ENCODE measurements at regions not wholly inside any gene's neighbourhood (a gene's known extent, or its start where the extent isn't known, plus 50 kb on each side); places are given as distances from the start of the nearest gene placed in this dataset.
A peak's percentile ranks its signal among the peaks of the same experiment; 100 is the strongest.
"Not testable (repeated sequence)": the region's sequence is repeated elsewhere in the genome, so short reads cannot be mapped to it uniquely, and the experiment has no call there.

DNA sequence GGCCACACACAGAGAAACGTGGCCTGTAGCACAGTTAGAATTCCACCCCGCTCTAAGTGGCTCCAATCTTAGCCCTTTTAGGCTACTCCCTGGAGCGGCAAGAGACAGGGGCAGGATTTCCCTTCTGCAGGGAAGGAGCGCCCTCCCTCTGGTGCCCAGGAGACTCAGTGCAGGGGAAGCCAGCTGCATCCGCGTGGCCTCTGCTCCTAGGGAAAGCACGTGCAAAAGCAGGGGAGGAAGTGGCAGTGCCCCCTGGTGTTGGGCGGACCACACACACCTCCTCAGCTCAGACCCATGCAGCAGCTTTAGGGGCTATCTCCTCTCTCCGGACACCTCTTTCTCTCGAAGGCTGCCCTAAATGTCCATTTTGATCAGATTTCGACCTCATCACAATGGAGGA, 50.0 kb downstream of the SPRING1 start:
- peak; percentile 37 for DNase-seq (ENCODE audit: low spot score)

- no peak for DNase-seq (ENCODE audit: low spot score)
Observed at GRCh38 chr12:116684891-116685290, 53.0 kb downstream of the SPRING1 start.

DNA sequence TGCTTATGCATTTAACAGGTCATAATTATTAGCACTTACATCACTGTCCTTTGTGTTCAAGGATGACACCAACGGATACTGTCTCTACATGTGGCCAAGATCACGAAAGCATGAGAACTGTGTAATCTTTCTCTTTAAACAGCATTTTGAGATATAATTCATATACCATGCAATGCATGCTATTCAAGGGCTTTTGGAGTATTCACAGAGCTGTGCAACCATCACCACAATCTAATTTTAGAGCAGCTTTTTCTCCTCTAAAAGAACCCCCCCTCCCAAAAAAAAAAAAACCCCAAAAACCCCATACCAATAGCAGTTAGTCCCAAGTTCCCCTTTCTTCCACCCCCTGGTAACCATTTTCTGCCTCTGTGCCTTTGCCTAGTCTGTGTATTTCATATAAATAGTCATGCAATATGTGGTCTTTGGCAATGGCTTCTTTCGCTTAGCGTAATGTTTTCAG, 60.6 kb downstream of the SPRING1 start:
- no peak for DNase-seq (ENCODE audit: low spot score)

DNA sequence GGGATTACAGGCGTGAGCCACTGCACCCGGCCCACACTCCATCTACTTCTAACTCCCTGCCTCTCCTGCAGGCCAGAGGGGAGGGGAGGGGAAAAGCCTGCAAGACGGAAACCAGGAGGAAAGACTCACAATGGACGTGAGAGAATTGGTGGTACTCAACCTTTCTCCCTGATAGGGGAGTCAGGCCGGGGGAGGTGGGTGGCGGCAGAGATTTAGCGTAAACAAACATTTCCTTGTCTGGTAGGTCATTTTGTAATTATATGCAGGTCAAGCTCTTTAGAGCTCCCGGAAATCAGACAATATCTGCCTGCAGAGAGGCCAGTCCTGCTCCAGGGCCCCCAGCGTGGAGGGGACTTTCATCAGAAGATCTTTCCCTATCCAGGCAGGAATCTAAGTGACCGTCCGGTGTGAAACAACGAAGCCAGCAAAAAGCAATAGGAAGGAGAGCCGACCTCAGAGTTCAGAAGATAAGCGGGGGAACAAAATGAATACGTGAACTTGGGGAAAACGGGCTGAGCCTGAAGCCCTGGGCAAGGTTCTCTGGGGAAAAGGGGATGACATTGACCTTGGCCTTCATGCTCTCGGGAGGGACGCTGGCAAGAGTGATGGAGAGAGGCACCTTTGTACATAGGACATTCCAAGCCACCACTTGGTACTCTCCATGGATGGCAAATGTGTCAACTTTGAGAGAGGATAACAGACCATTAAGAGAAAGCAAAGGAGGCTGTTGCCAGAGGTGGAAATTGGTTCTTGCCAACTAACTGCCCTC, 62.3 kb downstream of the SPRING1 start:
- DNase-seq (ENCODE audit: low spot score), result no peak

DNA sequence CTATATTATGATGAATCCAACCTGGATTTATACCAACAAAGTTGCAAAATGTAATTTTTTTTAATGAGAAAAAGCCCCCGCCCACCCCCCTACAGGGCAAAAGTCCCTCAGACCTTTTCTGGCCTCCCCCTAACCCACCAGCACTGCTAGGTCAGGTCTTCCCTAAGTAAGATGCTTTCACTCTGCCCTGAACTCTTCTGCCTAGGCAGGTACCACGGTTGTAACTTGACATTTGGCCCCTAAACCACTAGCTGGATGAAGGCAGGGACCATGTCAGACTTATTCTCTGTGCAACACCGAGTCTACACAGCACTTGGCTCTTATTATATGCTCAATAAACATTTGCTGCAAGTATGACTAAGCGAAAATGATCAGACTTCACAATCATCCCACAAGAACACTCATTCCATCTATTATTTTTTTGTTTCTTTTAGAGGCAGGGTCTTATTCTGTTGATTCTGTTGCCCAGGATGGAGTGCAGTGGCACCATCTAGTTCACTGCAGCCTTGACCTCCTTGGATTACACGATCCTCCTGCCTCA, 63.2 kb downstream of the SPRING1 start:
- DNase-seq (ENCODE audit: low spot score), result no peak

GRCh38 chr12:116673681-116674111, 64.2 kb downstream of the SPRING1 start:
- no peak for DNase-seq (ENCODE audit: low spot score)

DNA sequence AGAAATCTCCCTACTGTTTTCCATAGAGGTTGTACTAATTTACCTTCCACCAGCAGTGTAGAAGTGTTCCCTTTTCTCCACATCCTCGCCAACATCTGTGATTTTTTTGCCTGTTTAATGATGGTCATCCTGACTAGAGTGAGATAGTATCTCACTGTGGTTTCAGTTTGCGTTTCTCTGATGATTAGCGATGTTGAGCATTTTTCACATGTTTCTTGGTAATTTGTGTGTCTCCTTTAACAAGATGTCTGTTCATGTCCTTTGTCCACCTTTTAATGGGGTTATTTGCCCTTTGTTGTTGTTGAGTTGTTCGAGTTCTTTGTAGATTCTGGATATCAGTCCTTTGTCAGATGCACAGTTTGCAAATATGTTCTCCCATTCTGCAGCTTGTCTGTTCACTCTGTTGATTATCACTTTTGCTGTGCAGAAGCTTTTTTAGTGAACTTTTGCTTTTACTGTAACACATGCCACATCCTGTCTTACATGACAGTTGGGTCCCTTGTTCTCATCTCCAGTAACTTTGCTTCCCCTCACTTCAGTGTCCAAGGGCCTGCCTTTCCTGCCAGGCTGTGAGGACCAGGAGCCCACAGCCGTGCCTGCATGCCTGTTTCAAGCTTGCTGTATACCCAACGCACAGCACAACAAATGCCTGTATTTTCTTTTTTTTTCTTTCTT, 64.9 kb downstream of the SPRING1 start:
- no peak for DNase-seq (ENCODE audit: low spot score)

- no peak for DNase-seq (ENCODE audit: low spot score)
Observed at GRCh38 chr12:116672010-116672409, 65.9 kb downstream of the SPRING1 start.

- DNase-seq (ENCODE audit: low spot score), result no peak
Observed at GRCh38 chr12:116670859-116671258, 67.0 kb downstream of the SPRING1 start.

- no peak for DNase-seq (ENCODE audit: low spot score)
Observed at GRCh38 chr12:116667752-116668151, 70.1 kb downstream of the SPRING1 start.

DNA sequence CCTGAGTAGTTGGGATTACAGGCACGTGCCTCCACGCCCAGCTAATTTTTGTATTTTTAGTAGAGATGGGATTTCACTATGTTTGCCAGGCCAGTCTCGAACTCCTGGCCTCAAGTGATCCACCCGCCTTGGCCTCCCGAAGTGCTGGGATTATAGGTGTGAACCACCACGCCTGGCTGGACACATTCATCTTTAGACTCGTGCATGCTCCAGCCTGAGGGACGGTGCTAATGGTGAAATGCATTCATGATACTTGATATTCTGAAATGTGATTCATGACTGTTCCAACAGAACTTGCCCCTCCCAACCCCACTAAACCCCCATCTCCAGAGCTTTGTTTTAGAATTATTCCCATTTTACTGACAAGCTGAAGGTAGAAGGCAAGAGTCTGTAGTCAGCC, 71.0 kb downstream of the SPRING1 start:
- DNase-seq (ENCODE audit: low spot score), result not testable (repeated sequence)

DNA sequence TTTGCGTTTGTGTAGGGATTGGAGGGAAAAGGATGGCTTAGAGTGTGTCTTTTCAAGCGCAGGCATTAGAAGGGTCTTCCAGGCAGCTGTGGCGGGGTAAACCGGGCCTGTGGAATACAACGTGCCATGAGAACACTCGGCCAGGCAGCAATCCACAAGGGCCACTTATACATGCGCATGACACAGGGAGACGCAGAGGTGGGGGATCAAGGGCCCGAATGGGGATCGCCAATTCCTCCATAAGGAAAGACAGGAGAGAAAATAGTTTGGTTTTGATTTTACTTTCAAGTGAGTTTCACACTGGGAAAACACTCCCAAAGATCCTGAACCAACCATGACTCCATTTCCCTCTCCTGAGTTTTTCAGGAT, 71.6 kb downstream of the SPRING1 start:
- DNase-seq (ENCODE audit: low spot score), result no peak

- no peak for DNase-seq (ENCODE audit: low spot score)
Observed at GRCh38 chr12:116665666-116666304, 72.1 kb downstream of the SPRING1 start.

DNA sequence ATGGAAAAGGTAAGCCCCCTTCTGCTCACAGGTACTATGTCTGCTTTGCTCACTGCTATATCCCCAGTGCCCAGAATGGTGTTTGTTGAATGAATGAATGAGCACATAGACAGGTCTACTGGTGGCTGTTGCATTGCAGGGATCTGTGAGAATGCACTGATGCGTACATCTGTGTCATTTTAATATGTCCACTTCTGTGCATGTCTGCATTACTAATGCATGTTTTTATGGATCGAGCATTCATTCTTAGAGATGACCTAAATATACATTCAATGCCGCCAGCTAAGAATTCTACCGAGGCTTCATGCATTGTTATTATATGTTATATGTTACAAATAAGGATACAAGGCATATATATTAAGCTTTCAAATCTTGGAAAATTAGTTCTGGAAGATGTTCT, 73.8 kb downstream of the SPRING1 start:
- no peak for DNase-seq (ENCODE audit: low spot score)

- DNase-seq (ENCODE audit: low spot score), result peak; percentile 37
Observed at GRCh38 chr12:116662612-116663144, 75.2 kb downstream of the SPRING1 start.

DNA sequence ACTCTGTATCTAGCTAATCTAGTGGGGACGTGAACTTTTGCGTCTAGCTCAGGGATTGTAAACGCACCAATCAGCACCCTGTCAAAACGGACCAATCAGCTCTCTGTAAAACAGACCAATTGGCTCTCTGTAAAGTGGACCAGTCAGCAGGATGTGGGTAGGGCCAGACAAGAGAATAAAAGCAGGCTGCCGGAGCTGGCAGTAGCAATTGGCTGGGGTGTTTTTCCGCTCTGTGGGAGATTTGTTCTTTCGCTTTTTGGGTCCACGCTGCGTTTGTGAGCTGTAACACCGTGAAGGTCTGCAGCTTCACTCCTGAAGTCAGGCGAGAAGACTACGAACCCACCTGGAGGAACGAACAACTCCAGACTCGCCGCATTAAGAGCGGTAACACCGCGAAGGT, 76.5 kb downstream of the SPRING1 start:
- DNase-seq (ENCODE audit: low spot score), result no peak

GRCh38 chr12:116660740-116661139, 77.1 kb downstream of the SPRING1 start:
- not testable (repeated sequence) for DNase-seq (ENCODE audit: low spot score)

GRCh38 chr12:116659771-116660481, 77.9 kb downstream of the SPRING1 start:
- no peak for DNase-seq (ENCODE audit: low spot score)

- no peak for DNase-seq (ENCODE audit: low spot score)
Observed at GRCh38 chr12:116657921-116658495, 79.9 kb downstream of the SPRING1 start.

DNA sequence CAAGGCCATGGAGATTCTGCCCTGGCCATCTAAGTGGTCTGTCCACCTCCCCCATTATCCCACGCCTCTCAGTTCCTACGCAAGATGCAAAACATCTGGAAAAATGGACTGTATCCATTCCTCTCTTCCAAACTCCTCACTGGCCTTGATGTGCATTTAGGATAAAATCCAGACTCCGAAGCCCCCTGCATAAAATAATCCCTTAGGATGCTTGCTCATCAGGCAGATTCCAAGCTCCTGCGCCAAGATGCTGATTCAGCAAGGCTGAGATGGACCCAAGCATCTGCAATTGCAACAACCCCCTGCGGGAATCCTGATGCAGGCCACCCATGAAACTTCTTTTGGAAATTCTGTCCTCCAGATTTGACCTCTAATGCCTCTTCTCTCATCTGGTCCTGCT, 81.6 kb downstream of the SPRING1 start:
- no peak for DNase-seq (ENCODE audit: low spot score)

DNA sequence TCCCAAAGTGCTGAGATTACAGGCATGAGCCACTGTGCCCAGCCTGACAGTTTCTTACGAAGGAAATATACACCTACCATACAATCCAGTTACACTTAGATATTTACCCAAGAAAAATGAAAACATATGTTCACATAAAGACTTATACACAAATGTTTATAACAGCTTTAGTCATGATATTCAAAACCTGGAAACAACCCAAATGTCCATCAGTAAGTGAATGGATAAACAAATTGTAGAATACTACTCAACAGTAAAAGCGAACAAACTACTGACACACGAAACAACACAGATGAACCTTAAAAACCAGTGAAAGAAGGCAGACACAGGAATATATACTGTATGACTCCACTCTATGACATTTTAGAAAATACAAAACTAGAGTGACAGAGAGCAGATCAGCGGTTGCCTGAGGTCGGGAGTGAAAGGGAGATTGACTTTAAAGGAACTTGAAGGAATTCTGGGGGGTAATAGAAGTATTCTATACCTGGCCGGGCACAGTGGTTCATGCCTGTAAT, 83.6 kb downstream of the SPRING1 start:
- DNase-seq (ENCODE audit: low spot score), result no peak
